ENCODE measurements at regions not wholly inside any gene's neighbourhood (a gene's known extent, or its start where the extent isn't known, plus 50 kb on each side); places are given as distances from the start of the nearest gene placed in this dataset.
A peak's percentile ranks its signal among the peaks of the same experiment; 100 is the strongest.

DNA sequence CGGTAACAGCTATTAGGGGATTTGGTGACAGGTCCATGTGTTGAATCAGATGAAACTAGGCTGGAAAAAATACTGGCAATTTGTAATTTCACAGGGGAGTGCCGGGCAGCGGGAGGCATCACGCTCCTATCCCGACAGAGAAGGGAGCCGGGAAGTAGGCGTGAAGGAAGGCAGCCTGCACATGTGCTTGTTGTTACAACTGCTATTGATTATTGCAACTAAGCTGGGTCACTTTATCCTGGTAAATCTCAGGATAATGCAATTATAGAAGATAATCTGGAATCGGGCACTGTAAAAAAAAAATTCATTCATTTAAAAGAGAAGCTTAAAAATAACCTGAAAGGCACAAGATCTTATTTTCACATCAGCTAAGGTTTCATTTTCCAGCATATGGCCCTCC lies 180.6 kb downstream of the FOXL1 start:
- H3K4me1 ChIP-seq (ENCODE audit: control insufficient read depth, insufficient read depth, low read length): no peaks in the 10 kb centered on the region
- Mint-ChIP-seq H3K4me1 (peaks cover 34% of the 10 kb centered on the region), H3K9me3 (no peaks in the 10 kb centered on the region), H3K36me3 (ENCODE audit: low read depth) (no peaks in the 10 kb centered on the region), H3K27me3 (ENCODE audit: insufficient read depth) (peaks cover 15% of the 10 kb centered on the region), H3K27ac (no peak overlapping the region), H3K4me3 (no peak overlapping the region)
- no peak for DNase-seq
- H3K9me3 ChIP-seq (ENCODE audit: control insufficient read depth, low read length): no peaks in the 10 kb centered on the region
- H3K36me3 ChIP-seq (ENCODE audit: control insufficient read depth, insufficient read depth, low read length): no peaks in the 10 kb centered on the region
- WGBS, 2 experiments (ENCODE audit: insufficient coverage in 1 of 2, insufficient read length in 1 of 2): 68 to 69% methylated on average over 7 to 8 of the region's 8 CpGs
- H3K9ac ChIP-seq (ENCODE audit: extremely low read depth, low read length, poor library complexity, severe bottlenecking): no peak overlapping the region
- TF ChIP-seq, protein P1, sequence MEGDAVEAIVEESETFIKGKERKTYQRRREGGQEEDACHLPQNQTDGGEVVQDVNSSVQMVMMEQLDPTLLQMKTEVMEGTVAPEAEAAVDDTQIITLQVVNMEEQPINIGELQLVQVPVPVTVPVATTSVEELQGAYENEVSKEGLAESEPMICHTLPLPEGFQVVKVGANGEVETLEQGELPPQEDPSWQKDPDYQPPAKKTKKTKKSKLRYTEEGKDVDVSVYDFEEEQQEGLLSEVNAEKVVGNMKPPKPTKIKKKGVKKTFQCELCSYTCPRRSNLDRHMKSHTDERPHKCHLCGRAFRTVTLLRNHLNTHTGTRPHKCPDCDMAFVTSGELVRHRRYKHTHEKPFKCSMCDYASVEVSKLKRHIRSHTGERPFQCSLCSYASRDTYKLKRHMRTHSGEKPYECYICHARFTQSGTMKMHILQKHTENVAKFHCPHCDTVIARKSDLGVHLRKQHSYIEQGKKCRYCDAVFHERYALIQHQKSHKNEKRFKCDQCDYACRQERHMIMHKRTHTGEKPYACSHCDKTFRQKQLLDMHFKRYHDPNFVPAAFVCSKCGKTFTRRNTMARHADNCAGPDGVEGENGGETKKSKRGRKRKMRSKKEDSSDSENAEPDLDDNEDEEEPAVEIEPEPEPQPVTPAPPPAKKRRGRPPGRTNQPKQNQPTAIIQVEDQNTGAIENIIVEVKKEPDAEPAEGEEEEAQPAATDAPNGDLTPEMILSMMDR (conservative IDR thresholded peaks at IDR 0.05): no peak
- no peaks in the 10 kb centered on the region for H3K27me3 ChIP-seq (ENCODE audit: control insufficient read depth, insufficient read depth, low read length, poor library complexity, severe bottlenecking)
- H3K27ac ChIP-seq (ENCODE audit: low read depth, low read length): no peak overlapping the region
- no peak overlapping the region for H3K4me3 ChIP-seq (ENCODE audit: low read length)

DNA sequence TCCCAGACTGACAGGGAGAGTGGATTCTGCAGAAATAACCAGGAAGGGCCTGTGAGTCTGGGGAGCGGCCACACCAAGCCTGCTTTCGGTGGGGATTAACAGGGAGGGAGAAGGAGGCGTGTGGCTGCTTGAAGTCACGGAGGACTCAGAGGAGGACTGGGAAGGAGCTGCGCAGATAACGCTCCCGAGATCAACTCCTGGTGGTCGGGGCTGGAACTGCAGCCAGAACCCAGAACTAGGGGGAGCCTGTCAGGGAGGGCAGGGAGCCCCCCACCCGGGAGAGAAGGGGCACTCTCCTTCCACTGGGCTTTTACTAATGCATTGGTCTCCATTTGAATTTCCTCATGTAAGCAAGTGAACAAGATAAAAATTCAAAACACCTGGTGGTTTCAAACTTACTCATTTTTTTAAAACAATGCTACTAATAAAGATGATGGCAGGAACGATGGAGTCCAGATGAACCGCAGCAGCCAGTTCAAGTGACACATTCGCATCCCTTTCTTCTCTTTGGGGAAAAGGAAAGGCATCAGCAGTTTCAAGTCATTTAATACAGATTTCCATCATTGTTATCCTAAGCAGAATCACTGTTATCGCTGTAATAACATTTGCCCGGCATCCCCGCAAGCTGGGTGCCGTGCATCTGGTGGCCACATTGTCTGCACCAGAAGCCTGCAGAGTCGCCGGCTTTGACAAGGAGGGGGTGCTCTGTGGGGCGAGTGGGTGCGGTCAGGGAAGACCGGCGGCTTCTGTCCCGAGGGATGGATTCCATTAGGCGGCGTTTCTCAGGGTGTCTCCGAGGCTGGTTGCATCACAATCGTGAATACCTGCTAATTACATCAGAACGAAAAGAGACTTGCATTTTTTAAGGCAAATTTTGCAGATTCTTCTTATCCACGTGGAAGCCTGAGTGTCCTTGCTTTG lies 183.0 kb downstream of the FOXL1 start:
- 66 to 74% methylated on average over 24 to 29 of the region's 29 CpGs for WGBS, 2 experiments (ENCODE audit: insufficient coverage in 1 of 2, insufficient read length in 1 of 2)
- no peak overlapping the region for H3K27ac Mint-ChIP-seq

DNA sequence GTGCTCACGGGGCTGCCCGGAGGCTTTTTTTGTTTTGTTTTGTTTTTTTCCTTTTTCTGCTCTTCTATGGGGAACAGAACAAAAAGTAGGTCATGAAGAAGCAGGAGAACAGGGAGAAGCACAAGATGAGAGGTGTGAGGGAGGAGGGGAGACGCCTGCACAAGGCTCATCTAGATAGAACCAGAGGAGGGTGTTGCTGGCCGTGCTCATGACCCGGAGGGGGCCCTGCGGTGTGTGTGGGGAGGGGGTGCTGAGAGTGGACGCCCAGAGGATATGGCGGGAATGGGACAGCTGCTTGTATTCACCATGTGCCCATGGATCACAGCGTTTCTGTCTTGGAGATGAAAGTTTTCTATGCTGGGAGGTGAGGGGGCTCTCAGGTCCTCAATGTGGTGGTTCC lies 183.7 kb downstream of the FOXL1 start:
- H3K4me1 Mint-ChIP-seq: peaks cover 31% of the 10 kb centered on the region
- TF ChIP-seq, protein P1 (conservative IDR thresholded peaks at IDR 0.05): no peak
- no peaks in the 10 kb centered on the region for H3K4me1 ChIP-seq (ENCODE audit: control insufficient read depth, insufficient read depth, low read length)
- DNase-seq: no peak
- H3K36me3 ChIP-seq (ENCODE audit: control insufficient read depth, insufficient read depth, low read length): no peaks in the 10 kb centered on the region
- peaks cover 2% of the 10 kb centered on the region for H3K9me3 Mint-ChIP-seq
- no peak overlapping the region for H3K4me3 ChIP-seq (ENCODE audit: low read length)
- no peaks in the 10 kb centered on the region for H3K27me3 ChIP-seq (ENCODE audit: control insufficient read depth, insufficient read depth, low read length, poor library complexity, severe bottlenecking)
- no peak overlapping the region for H3K9ac ChIP-seq (ENCODE audit: extremely low read depth, low read length, poor library complexity, severe bottlenecking)
- H3K27ac Mint-ChIP-seq: no peak overlapping the region
- peaks cover 21% of the 10 kb centered on the region for H3K27me3 Mint-ChIP-seq (ENCODE audit: insufficient read depth)
- H3K36me3 Mint-ChIP-seq (ENCODE audit: low read depth): no peaks in the 10 kb centered on the region
- WGBS, 2 experiments (ENCODE audit: insufficient coverage in 1 of 2, insufficient read length in 1 of 2): 83% methylated on average over 9 of the region's 9 CpGs; no CpG with 5 or more reads in 1 of the 2 experiments
- H3K4me3 Mint-ChIP-seq: no peak overlapping the region
- H3K9me3 ChIP-seq (ENCODE audit: control insufficient read depth, low read length): no peaks in the 10 kb centered on the region
- no peak overlapping the region for H3K27ac ChIP-seq (ENCODE audit: low read depth, low read length)

More for the DNA sequence above, 183.0 kb downstream of the FOXL1 start:
- Mint-ChIP-seq H3K27me3 (ENCODE audit: insufficient read depth) (peaks cover 20% of the 10 kb centered on the region), H3K9me3 (peaks cover 2% of the 10 kb centered on the region), H3K4me3 (no peak overlapping the region), H3K36me3 (ENCODE audit: low read depth) (no peaks in the 10 kb centered on the region), H3K4me1 (peaks cover 34% of the 10 kb centered on the region)
- H3K9me3 ChIP-seq (ENCODE audit: control insufficient read depth, low read length): no peaks in the 10 kb centered on the region
- H3K36me3 ChIP-seq (ENCODE audit: control insufficient read depth, insufficient read depth, low read length): no peaks in the 10 kb centered on the region
- no peak overlapping the region for H3K4me3 ChIP-seq (ENCODE audit: low read length)
- no peak overlapping the region for H3K9ac ChIP-seq (ENCODE audit: extremely low read depth, low read length, poor library complexity, severe bottlenecking)
- no peak overlapping the region for H3K27ac ChIP-seq (ENCODE audit: low read depth, low read length)
- TF ChIP-seq, protein P1 (conservative IDR thresholded peaks at IDR 0.05): peak; percentile 95
- no peaks in the 10 kb centered on the region for H3K4me1 ChIP-seq (ENCODE audit: control insufficient read depth, insufficient read depth, low read length)
- DNase-seq: peak; percentile 93
- H3K27me3 ChIP-seq (ENCODE audit: control insufficient read depth, insufficient read depth, low read length, poor library complexity, severe bottlenecking): no peaks in the 10 kb centered on the region

All from endodermal cell (in vitro differentiated cells).